ENCODE measurements at regions not wholly inside any gene's neighbourhood (a gene's known extent, or its start where the extent isn't known, plus 50 kb on each side); places are given as distances from the start of the nearest gene placed in this dataset.

GRCh38 chr3:26825454-26825853, 202.9 kb downstream of the LRRC3B start:
- Histone ChIP-seq H3K4me1 (no peaks in the 10 kb centered on the region), H3K27me3 (no peaks in the 10 kb centered on the region), H3K27ac (no peak overlapping the region), H3K9me3 (peaks cover 29% of the 10 kb centered on the region), H3K4me3 (no peak overlapping the region), H3K36me3 (no peaks in the 10 kb centered on the region)
- no peak for DNase-seq
- intact Hi-C loops (cut with DNase I) = no loop called here
- no peak for ATAC-seq
- TF ChIP-seq CTCF (IDR thresholded peaks at IDR 0.05) = no peak

GRCh38 chr3:26827169-26827568, 204.6 kb downstream of the LRRC3B start:
- DNase-seq = peak; percentile 46
- no peak for TF ChIP-seq CTCF (IDR thresholded peaks at IDR 0.05)
- peak; percentile 34 for ATAC-seq

DNA sequence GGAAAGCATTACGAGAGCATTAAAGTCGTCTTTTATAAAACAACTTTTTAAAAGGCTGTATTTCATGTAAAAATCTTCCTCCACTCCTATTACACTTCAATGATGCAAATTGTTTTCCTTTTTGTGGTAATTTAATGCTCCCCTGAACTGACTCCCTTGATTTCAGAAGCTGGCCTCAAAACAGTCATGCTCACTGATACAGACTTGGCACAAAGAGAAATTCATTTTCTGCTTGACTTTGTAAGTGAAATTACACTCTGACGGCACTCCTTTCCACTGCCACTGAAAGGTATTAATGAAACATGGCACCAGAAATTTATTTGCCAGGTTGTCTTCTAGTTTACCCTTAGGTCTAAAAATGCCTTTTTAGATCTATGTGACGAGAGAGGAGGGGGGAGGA, 215.5 kb downstream of the LRRC3B start:
- Histone ChIP-seq H3K36me3 (no peaks in the 10 kb centered on the region), H3K4me3 (no peak overlapping the region), H3K27me3 (no peaks in the 10 kb centered on the region), H3K27ac (no peak overlapping the region), H3K9me3 (no peaks in the 10 kb centered on the region), H3K4me1 (no peaks in the 10 kb centered on the region)
- ATAC-seq = no peak
- intact Hi-C loops (cut with DNase I) = no loop called here
- TF ChIP-seq CTCF (IDR thresholded peaks at IDR 0.05) = no peak
- DNase-seq = no peak

More at GRCh38 chr3:26827169-26827568, 204.6 kb downstream of the LRRC3B start:
- Histone ChIP-seq H3K4me1 (no peaks in the 10 kb centered on the region), H3K27me3 (no peaks in the 10 kb centered on the region), H3K36me3 (no peaks in the 10 kb centered on the region), H3K9me3 (peaks cover 21% of the 10 kb centered on the region), H3K4me3 (no peak overlapping the region), H3K27ac (no peak overlapping the region)
- intact Hi-C loops (cut with DNase I) = no loop called here

DNA sequence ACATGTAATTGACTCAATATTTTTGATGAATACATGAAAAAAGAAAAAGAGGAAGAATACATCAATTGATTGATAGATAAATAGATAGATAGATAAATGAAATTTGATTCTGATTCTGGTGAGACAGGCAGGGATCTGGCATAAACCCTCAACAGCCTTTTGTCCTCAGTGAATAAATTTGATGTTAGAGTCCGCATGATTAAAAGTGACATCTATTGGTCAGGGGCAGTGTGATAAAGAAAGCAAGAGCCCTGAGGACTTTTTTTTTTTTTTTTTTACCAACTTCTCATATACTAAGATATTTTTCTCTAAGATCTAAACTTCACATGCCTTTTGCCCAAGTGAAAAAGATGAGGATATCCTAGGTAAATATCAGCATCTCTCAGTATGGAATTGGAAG, 216.4 kb downstream of the LRRC3B start:
- no peaks in the 10 kb centered on the region for H3K27me3 ChIP-seq

GRCh38 chr3:26840272-26840870, 217.8 kb downstream of the LRRC3B start:
- intact Hi-C loops (cut with DNase I) = no loop called here
- no peak overlapping the region for H3K4me3 ChIP-seq
- ATAC-seq (no peak), DNase-seq (no peak)
- no peaks in the 10 kb centered on the region for H3K4me1 ChIP-seq
- no peak overlapping the region for H3K27ac ChIP-seq
- H3K36me3 ChIP-seq = no peaks in the 10 kb centered on the region
- H3K27me3 ChIP-seq = no peaks in the 10 kb centered on the region
- no peak for TF ChIP-seq CTCF (IDR thresholded peaks at IDR 0.05)
- H3K9me3 ChIP-seq = no peaks in the 10 kb centered on the region

More for the DNA sequence above, 216.4 kb downstream of the LRRC3B start:
- Histone ChIP-seq H3K4me3 (no peak overlapping the region), H3K36me3 (no peaks in the 10 kb centered on the region), H3K4me1 (no peaks in the 10 kb centered on the region), H3K27ac (no peak overlapping the region), H3K9me3 (no peaks in the 10 kb centered on the region)
- TF ChIP-seq CTCF (IDR thresholded peaks at IDR 0.05) = no peak
- ATAC-seq (no peak), DNase-seq (no peak)
- intact Hi-C loops (cut with DNase I) = no loop called here

DNA sequence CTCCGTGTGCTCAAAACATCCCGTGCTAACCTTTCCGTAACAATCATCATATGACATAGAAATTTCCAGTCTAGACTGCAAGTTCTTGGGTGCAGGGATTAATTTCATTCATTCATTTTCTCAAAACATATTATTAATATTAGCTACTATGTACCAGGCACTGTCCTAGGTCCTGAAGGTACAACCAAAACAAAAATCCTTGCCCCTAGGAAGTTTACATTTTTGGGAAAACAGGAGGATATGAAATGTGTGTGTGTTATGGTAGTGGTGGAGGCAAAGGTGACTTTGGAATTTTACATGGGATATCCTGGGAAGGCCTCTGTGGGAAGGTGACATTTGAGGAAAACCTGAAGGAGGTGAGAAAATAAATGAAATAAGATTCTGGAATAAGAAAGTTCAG, 222.6 kb downstream of the LRRC3B start:
- no peaks in the 10 kb centered on the region for H3K27me3 ChIP-seq
- no peak for ATAC-seq
- intact Hi-C loops (cut with DNase I) = no loop called here

More for the DNA sequence above, 222.6 kb downstream of the LRRC3B start:
- Histone ChIP-seq H3K36me3 (no peaks in the 10 kb centered on the region), H3K4me3 (no peak overlapping the region), H3K4me1 (no peaks in the 10 kb centered on the region), H3K27ac (no peak overlapping the region), H3K9me3 (no peaks in the 10 kb centered on the region)
- no peak for TF ChIP-seq CTCF (IDR thresholded peaks at IDR 0.05)
- DNase-seq = no peak
